HepG2 (cell line): ENCODE measurements at regions not wholly inside any gene's neighbourhood (a gene's known extent, or its start where the extent isn't known, plus 50 kb on each side); places are given as distances from the start of the nearest gene placed in this dataset.

Source experiments
- ATAC-seq: fragments of 200-7000 bp; cut with Tn5 transposase; 3 replicates; pipeline ENCODE4 v1.9.1; 2020; ENCODE audit warnings: mild to moderate bottlenecking, moderate library complexity
- BruUV-seq: library from RNA; stranded (reverse); fragments of 400-500 nt; replicated peaks from 2 replicates; lab custom pipeline; 2021; lab: Mats Ljungman, UMichigan
- CTCF ChIA-PET: fragments of 300-600 bp; formaldehyde crosslinking; extraction: SDS; loops from one replicate; lab custom pipeline; 2021; ENCODE audit warnings: low total read pairs, inconsistent platforms, low intra/inter-chr PET ratio; lab: Yijun Ruan, JAX
- POLR2A ChIA-PET: fragments of 350-600 bp; sonication (Branson Sonifier 250); formaldehyde crosslinking; loops from one replicate; lab custom pipeline; 2020; ENCODE audit warnings: antibody characterized with exemption, inconsistent platforms; lab: Yijun Ruan, JAX
- DNase-seq: peaks from one replicate; pipeline ENCODE4 v3.0.0-alpha.2; 2015; ENCODE audit warnings: low spot score
- FAIRE-seq: peaks from 3 replicates; lab custom pipeline; 2011; peaks lifted over from hg19 to GRCh38; lab: Jason Lieb, UNC
- H2AFZ ChIP-seq: one replicate; pipeline ENCODE4 v1.6.1; 2011; ENCODE audit warnings: low read length, inconsistent platforms
- H3K27ac ChIP-seq: fragments of 300-600 bp; 3 replicates; pipeline ENCODE4 v1.8.0; 2011; ENCODE audit warnings: mixed run types, mild to moderate bottlenecking, mixed read lengths, low read length, inconsistent platforms; ENCODE audit not compliant: insufficient read depth; ENCODE audit errors: extremely low read length
- H3K27me3 ChIP-seq, 2 experiments: fragments of 200-600 bp in 1 of 2; 2 replicates in 1 of 2; 3 replicates in 1 of 2; pipeline versions ENCODE4 v1.6.0 to v1.8.0; 2011; ENCODE audit warnings: low read length in 2 of 2, mild to moderate bottlenecking in 2 of 2, moderate library complexity in 2 of 2, inconsistent platforms in 1 of 2; ENCODE audit not compliant: insufficient read depth in 2 of 2, control insufficient read depth in 1 of 2
- H3K36me3 ChIP-seq, 2 experiments: fragments of 200-600 bp in 1 of 2; replicated peaks in 1 of 2; 2 replicates in 1 of 2; 3 replicates in 1 of 2; pipeline versions ENCODE4 v1.5.1 to v1.8.0; 2011; ENCODE audit warnings: low read length in 2 of 2, inconsistent platforms in 1 of 2; ENCODE audit not compliant: insufficient read depth in 2 of 2, control insufficient read depth in 1 of 2
- H3K4me1 ChIP-seq: 2 replicates; pipeline ENCODE4 v1.5.1; 2012; ENCODE audit warnings: low read length, inconsistent platforms; ENCODE audit not compliant: insufficient read depth
- H3K4me2 ChIP-seq: 2 replicates; pipeline ENCODE4 v1.6.0; 2011; ENCODE audit warnings: low read depth, low read length, inconsistent platforms
- H3K4me3 ChIP-seq, 3 experiments: fragments of 200-600 bp in 1 of 3; sonication (generic), shearing (Covaris generic) in 1 of 3; replicated peaks in 1 of 3; 2 replicates each; pipeline ENCODE4 v1.5.1; 2011 to 2016; ENCODE audit warnings: low read length in 3 of 3, inconsistent platforms in 2 of 3, low read depth in 2 of 3, mild to moderate bottlenecking in 2 of 3, control low read depth in 1 of 3, mixed read lengths in 1 of 3; ENCODE audit not compliant: insufficient read depth in 1 of 3
- H3K79me2 ChIP-seq: one replicate; pipeline ENCODE4 v1.6.1; 2011; ENCODE audit warnings: low read length, inconsistent platforms; ENCODE audit not compliant: insufficient read depth
- H3K9ac ChIP-seq: 2 replicates; pipeline ENCODE4 v1.6.0; 2011; ENCODE audit warnings: mild to moderate bottlenecking, low read depth, low read length, inconsistent platforms; ENCODE audit not compliant: insufficient read depth
- H3K9me3 ChIP-seq: 2 replicates; pipeline ENCODE4 v1.5.1; 2012; ENCODE audit warnings: mild to moderate bottlenecking, low read length
- H4K20me1 ChIP-seq: 2 replicates; pipeline ENCODE4 v1.6.0; 2011; ENCODE audit warnings: inconsistent platforms, mild to moderate bottlenecking, low read length, moderate library complexity; ENCODE audit not compliant: insufficient read depth
- CTCF ChIP-seq: sonication (generic); formaldehyde crosslinking; IDR thresholded peaks from 2 replicates; pipeline ENCODE4 v1.5.0; 2020; ENCODE audit warnings: mild to moderate bottlenecking, missing genetic modification reagents, moderate library complexity
- DZIP1 ChIP-seq: sonication (generic); formaldehyde crosslinking; IDR thresholded peaks from 2 replicates; pipeline ENCODE4 v1.5.0; 2020; ENCODE audit warnings: mild to moderate bottlenecking, missing genetic modification reagents
- ETV5 ChIP-seq: IDR thresholded peaks from 2 replicates; pipeline ENCODE4 v1.6.1; 2018; ENCODE audit warnings: missing biosample characterization, missing genetic modification reagents, inconsistent platforms, borderline replicate concordance
- STAG1 ChIP-seq: sonication (generic); formaldehyde crosslinking; IDR thresholded peaks from 2 replicates; pipeline ENCODE4 v1.4.0; 2020; ENCODE audit warnings: missing genetic modification reagents
- WGBS: methylation state at CpG from one replicate; pipeline ENCODE4 v1.1.6; 2017; ENCODE audit warnings: low lambda C conversion rate; 5-methylcytosine and 5-hydroxymethylcytosine counted together
- in situ Hi-C: cut with HindIII; loops from 2 replicates; pipeline ENCODE4 v1.10.0; 2017; ENCODE audit warnings: low pct_unique_long_range_greater_than_20kb; ENCODE audit not compliant: extremely low pct_ligation_motif_present
- intact Hi-C: fragments of 100-400 bp; cut with micrococcal nuclease; formaldehyde crosslinking; loops from one replicate; pipeline ENCODE4 v1.10.0; 2022; ENCODE audit not compliant: unreplicated experiment

- POLR2A ChIA-PET = no interaction called here
- WGBS = 0% methylated on average over 3 of the region's 3 CpGs
- BruUV-seq = no TSS peak
- H3K4me1 ChIP-seq = peaks cover 27% of the 10 kb centered on the region
- no peak for ATAC-seq
- in situ Hi-C loops = no loop called here
- H3K4me3 ChIP-seq = no peak overlapping the region
- H3K27me3 ChIP-seq = peaks cover 8 to 53% of the 10 kb centered on the region in 2 experiments; a peak in 4 of 5 replicates
- H3K4me2 ChIP-seq = no peak overlapping the region
- TF ChIP-seq DZIP1 (CRISPR knock-in tag) (no peak), CTCF (CRISPR knock-in tag) (0 out of 2 replicates have a peak, but pooled peaks have one; percentile 21), STAG1 (CRISPR knock-in tag) (peak; percentile 19; the same call in 1 of the 2 replicates), ETV5 (CRISPR knock-in tag) (no peak)
- CTCF ChIA-PET = no interaction called here
- no peak for FAIRE-seq
- no peaks in the 10 kb centered on the region for H3K36me3 ChIP-seq
- DNase-seq = no peak
- H3K27ac ChIP-seq = no peak overlapping the region
- no peak overlapping the region for H3K9ac ChIP-seq
- H4K20me1 ChIP-seq = no peaks in the 10 kb centered on the region
- H3K79me2 ChIP-seq = no peaks in the 10 kb centered on the region
- H2AFZ ChIP-seq = no peak overlapping the region
- peaks cover 8% of the 10 kb centered on the region for H3K9me3 ChIP-seq
- intact Hi-C loops = no loop called here
These were observed 54.3 kb upstream of the JPH3 start for GRCh38 chr16:87548046-87548445.
